Upper lobe of left lung (tissue), 6 donors: ENCODE measurements at regions not wholly inside any gene's neighbourhood (a gene's known extent, or its start where the extent isn't known, plus 50 kb on each side); places are given as distances from the start of the nearest gene placed in this dataset.

Experiments
- ATAC-seq, 2 donors: fragments of 200-7000 bp; cut with Tn5 transposase; one replicate each; pipeline ENCODE4 v1.9.1; 2022; ENCODE audit warnings: mild to moderate bottlenecking in 2 of 2, moderate library complexity in 2 of 2; ENCODE audit not compliant: low FRiP score in 2 of 2
- DNase-seq, 2 donors: peaks; one replicate each; pipeline ENCODE4 v3.0.0-alpha.2; 2019 to 2020
- H3K27ac ChIP-seq, 4 donors: fragments of 200-600 bp; sonication (generic); one replicate each; pipeline ENCODE4 v1.5.1; 2016 to 2019
- H3K27me3 ChIP-seq, 4 donors: fragments of 200-600 bp; sonication (generic); one replicate each; pipeline ENCODE4 v1.5.1; 2017 to 2019
- H3K36me3 ChIP-seq, 4 donors: fragments of 200-600 bp; sonication (generic); one replicate each; pipeline ENCODE4 v1.5.1; 2016 to 2019
- H3K4me1 ChIP-seq, 4 donors: fragments of 200-600 bp; sonication (generic); one replicate each; pipeline ENCODE4 v1.5.1; 2018 to 2019
- H3K4me3 ChIP-seq, 4 donors: fragments of 200-600 bp; sonication (generic); one replicate each; pipeline ENCODE4 v1.5.1; 2017 to 2019; ENCODE audit warnings: mild to moderate bottlenecking in 2 of 4, moderate library complexity in 1 of 4
- H3K9me3 ChIP-seq, 4 donors: fragments of 200-600 bp; sonication (generic); one replicate each; pipeline ENCODE4 v1.5.1; 2018 to 2019
- EP300 ChIP-seq, 4 donors: sonication (generic); formaldehyde crosslinking; IDR thresholded peaks; one replicate each; pipeline ENCODE4 v1.5.1; 2017; ENCODE audit warnings: antibody characterized with exemption in 4 of 4, control low read depth in 2 of 4
- POLR2A ChIP-seq, 4 donors: fragments of 450-650 bp; IDR thresholded peaks; one replicate each; pipeline ENCODE4 v1.5.1; 2016 to 2017; ENCODE audit warnings: antibody characterized with exemption in 4 of 4, mild to moderate bottlenecking in 2 of 4
- POLR2AphosphoS5 ChIP-seq, 2 donors: sonication (generic); formaldehyde crosslinking; IDR thresholded peaks; one replicate each; pipeline ENCODE4 v1.5.1; 2017; ENCODE audit warnings: antibody characterized with exemption in 2 of 2
- WGBS, 2 donors: methylation state at CpG; one replicate each; pipeline ENCODE4 v1.1.5; 2017 to 2018; 5-methylcytosine and 5-hydroxymethylcytosine counted together
- TF ChIP-seq, protein P1 (sequence below), 6 experiments: fragments of 450-650 bp in 4 of 6; fragments of 200-600 bp in 2 of 6; sonication (generic) in 2 of 6; IDR thresholded peaks; one replicate each; pipeline ENCODE4 v1.5.1; 2016 to 2019; ENCODE audit warnings: antibody characterized with exemption in 6 of 6
- donor health status: DM: no; HTN: no; CAD: no; lungs with moderate emphysema.
- donor health status: DM: no; HTN: yes; CAD: no; lungs with severe emphysema.

DNA sequence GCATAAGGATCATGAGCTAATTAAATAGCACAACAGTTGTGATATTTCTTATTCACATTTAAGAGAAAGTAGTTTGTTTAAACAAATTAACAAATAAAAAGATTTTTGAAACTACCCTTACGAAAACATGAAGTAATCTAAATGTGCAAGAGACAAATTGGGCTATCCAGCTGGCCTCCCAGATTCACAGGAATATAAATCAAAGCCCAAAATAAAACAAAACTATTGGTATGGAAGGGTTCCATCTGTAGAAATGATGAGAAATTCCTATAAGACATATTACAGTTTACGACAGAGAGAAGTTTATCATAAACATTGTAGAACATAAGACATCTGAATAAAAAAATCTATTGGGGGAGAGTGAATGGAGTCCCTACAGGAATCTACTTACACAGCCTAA lies 1125.1 kb downstream of the TDRD15 start:
- Histone ChIP-seq H3K36me3 (no peaks in the 10 kb centered on the region), H3K4me1 (no peaks in the 10 kb centered on the region), H3K9me3 (no peaks in the 10 kb centered on the region), H3K27me3 (no peaks in the 10 kb centered on the region), H3K4me3 (no peak overlapping the region), H3K27ac (no peak overlapping the region)
- WGBS, 2 donors, result 73 to 74% methylated on average over 2 of the region's 2 CpGs
- no peak for DNase-seq
- no peak for TF ChIP-seq POLR2A (IDR thresholded peaks at IDR 0.05)
- TF ChIP-seq, protein P1, sequence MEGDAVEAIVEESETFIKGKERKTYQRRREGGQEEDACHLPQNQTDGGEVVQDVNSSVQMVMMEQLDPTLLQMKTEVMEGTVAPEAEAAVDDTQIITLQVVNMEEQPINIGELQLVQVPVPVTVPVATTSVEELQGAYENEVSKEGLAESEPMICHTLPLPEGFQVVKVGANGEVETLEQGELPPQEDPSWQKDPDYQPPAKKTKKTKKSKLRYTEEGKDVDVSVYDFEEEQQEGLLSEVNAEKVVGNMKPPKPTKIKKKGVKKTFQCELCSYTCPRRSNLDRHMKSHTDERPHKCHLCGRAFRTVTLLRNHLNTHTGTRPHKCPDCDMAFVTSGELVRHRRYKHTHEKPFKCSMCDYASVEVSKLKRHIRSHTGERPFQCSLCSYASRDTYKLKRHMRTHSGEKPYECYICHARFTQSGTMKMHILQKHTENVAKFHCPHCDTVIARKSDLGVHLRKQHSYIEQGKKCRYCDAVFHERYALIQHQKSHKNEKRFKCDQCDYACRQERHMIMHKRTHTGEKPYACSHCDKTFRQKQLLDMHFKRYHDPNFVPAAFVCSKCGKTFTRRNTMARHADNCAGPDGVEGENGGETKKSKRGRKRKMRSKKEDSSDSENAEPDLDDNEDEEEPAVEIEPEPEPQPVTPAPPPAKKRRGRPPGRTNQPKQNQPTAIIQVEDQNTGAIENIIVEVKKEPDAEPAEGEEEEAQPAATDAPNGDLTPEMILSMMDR (IDR thresholded peaks at IDR 0.05), result no peak
- no peak for TF ChIP-seq POLR2AphosphoS5 (IDR thresholded peaks at IDR 0.05)
- no peak for TF ChIP-seq EP300 (IDR thresholded peaks at IDR 0.05)
- ATAC-seq, result no peak

DNA sequence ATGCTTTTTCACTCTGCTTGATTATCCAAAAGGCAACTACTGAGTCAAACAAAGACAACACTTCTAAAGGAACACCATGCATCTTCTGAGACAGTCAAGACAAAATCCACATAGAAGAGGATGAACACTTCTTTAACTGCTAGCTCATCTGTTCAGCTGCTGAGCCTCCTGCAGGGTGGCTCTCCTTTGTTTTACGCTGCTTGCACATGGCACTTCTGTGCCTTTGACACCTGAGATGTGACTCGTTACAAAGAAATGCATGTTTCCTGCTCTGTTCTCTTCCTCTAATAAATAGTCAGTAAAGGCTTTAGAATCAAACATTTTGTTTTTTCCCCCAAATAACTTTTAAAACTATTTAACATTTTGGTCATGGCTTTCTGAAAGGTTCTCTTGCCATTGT lies 1129.4 kb downstream of the TDRD15 start:
- H3K27ac ChIP-seq, result no peak overlapping the region
- no peaks in the 10 kb centered on the region for H3K36me3 ChIP-seq
- DNase-seq, result no peak
- TF ChIP-seq POLR2AphosphoS5 (IDR thresholded peaks at IDR 0.05) (no peak), EP300 (IDR thresholded peaks at IDR 0.05) (no peak), POLR2A (IDR thresholded peaks at IDR 0.05) (no peak)
- TF ChIP-seq, protein P1 (IDR thresholded peaks at IDR 0.05), result no peak
- no peak for ATAC-seq
- no peaks in the 10 kb centered on the region for H3K9me3 ChIP-seq
- no peaks in the 10 kb centered on the region for H3K27me3 ChIP-seq
- no peaks in the 10 kb centered on the region for H3K4me1 ChIP-seq
- no peak overlapping the region for H3K4me3 ChIP-seq
- 61 to 73% methylated on average over 2 of the region's 2 CpGs for WGBS, 2 donors

DNA sequence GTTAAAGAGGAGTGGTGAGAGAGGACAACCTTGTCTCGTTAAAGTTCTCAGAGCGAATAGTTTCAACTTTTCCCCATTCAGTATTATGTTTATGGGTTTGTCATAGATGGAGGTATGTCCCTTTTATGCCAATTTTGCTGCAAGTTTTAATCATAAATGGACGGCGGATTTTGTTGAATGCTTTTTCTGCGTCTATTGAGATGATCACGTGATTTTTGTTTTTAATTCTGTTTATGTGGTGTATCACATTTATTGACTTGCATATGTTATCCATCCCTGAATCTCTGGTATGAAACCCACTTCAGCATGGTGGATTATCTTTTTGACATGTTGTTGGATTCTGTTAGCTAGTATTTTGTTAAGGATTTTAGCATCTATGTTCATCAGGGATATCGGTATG lies 1123.8 kb upstream of the KLHL29 start:
- no peak overlapping the region for H3K4me3 ChIP-seq
- WGBS, 2 donors, result 92 to 96% methylated on average over 7 of the region's 7 CpGs
- H3K4me1 ChIP-seq, result no peaks in the 10 kb centered on the region
- no peak for TF ChIP-seq POLR2A (IDR thresholded peaks at IDR 0.05)
- no peak for TF ChIP-seq EP300 (IDR thresholded peaks at IDR 0.05)
- TF ChIP-seq, protein P1 (IDR thresholded peaks at IDR 0.05), result no peak
- no peak for TF ChIP-seq POLR2AphosphoS5 (IDR thresholded peaks at IDR 0.05)
- H3K27me3 ChIP-seq, result no peaks in the 10 kb centered on the region
- no peaks in the 10 kb centered on the region for H3K36me3 ChIP-seq
- DNase-seq (no peak), ATAC-seq (no peak)
- no peak overlapping the region for H3K27ac ChIP-seq
- H3K9me3 ChIP-seq, result no peaks in the 10 kb centered on the region

DNA sequence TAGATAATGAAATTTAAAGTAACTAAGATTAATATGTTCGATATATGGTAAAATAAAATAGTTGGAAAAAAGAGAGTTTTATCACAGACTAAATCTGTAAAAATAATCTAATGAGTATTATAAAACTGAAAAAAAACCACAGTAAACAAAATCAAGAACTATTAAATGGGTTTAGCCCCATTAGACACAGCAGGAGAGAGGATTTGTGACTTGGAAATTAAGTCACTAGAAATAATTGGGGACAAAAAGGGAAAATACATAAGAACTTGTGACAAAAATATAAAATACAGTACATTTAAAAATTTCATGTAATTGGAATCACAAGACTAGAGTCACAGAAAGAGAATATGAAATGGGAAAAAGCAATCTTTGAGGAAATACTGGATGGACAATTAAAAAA lies 1114.6 kb upstream of the KLHL29 start:
- Histone ChIP-seq H3K27ac (no peak overlapping the region), H3K9me3 (no peaks in the 10 kb centered on the region), H3K27me3 (no peaks in the 10 kb centered on the region), H3K4me3 (no peak overlapping the region), H3K36me3 (no peaks in the 10 kb centered on the region), H3K4me1 (no peaks in the 10 kb centered on the region)
- 96 to 100% methylated on average over 1 of the region's 1 CpG for WGBS, 2 donors
- ATAC-seq (no peak), DNase-seq (no peak)
- TF ChIP-seq, protein P1 (IDR thresholded peaks at IDR 0.05), result no peak
- TF ChIP-seq POLR2A (IDR thresholded peaks at IDR 0.05) (no peak), POLR2AphosphoS5 (IDR thresholded peaks at IDR 0.05) (no peak), EP300 (IDR thresholded peaks at IDR 0.05) (no peak)

DNA sequence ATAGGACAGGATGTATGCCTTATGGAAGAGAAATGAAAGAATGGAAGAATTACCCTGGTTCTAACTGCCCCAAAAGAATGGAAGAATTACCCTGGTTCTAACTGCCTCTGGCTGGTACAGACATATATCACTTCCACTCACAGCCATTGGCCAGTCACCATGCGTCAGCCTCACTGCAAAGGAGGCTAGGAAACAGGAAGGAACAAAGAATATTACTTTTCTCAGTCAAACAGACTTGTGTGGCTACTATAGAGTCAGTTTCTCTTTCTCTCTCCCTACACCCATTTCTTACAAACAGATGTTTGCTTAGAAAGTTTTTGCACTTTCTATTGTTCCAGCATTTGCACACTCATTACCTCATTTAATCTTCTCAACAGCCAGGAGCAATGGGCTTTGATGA lies 1111.1 kb upstream of the KLHL29 start:
- Histone ChIP-seq H3K27me3 (no peaks in the 10 kb centered on the region), H3K9me3 (no peaks in the 10 kb centered on the region), H3K4me1 (no peaks in the 10 kb centered on the region), H3K27ac (no peak overlapping the region), H3K4me3 (no peak overlapping the region), H3K36me3 (no peaks in the 10 kb centered on the region)
- 54 to 56% methylated on average over 1 of the region's 1 CpG for WGBS, 2 donors
- DNase-seq (no peak), ATAC-seq (no peak)
- TF ChIP-seq EP300 (IDR thresholded peaks at IDR 0.05) (no peak), POLR2A (IDR thresholded peaks at IDR 0.05) (no peak), POLR2AphosphoS5 (IDR thresholded peaks at IDR 0.05) (no peak)
- TF ChIP-seq, protein P1 (IDR thresholded peaks at IDR 0.05), result no peak
